AG04450 (cell line): ENCODE measurements at regions not wholly inside any gene's neighbourhood (a gene's known extent, or its start where the extent isn't known, plus 50 kb on each side); places are given as distances from the start of the nearest gene placed in this dataset.
"Not testable (repeated sequence)": the region's sequence is repeated elsewhere in the genome, so short reads cannot be mapped to it uniquely, and the experiment has no call there.

ENCODE experiments used
- CTCF ChIA-PET: fragments of 300-600, 350-600 bp; formaldehyde crosslinking; extraction: SDS; loops from one replicate; lab custom pipeline; 2022; ENCODE audit warnings: antibody characterized with exemption, inconsistent platforms; lab: Charles Lee
- POLR2A ChIA-PET: fragments of 350-600 bp; formaldehyde crosslinking; extraction: SDS; loops from one replicate; lab custom pipeline; 2021; ENCODE audit warnings: antibody characterized with exemption, inconsistent platforms; lab: Yijun Ruan, JAX
- DNase-seq: peaks from one replicate; pipeline ENCODE4 v3.0.0-alpha.2; 2011; ENCODE audit warnings: low read depth, low spot score
- H3K27ac ChIP-seq: one replicate; pipeline ENCODE4 v1.5.1; 2012; ENCODE audit warnings: low read depth, low read length, control low read depth
- H3K27me3 ChIP-seq: one replicate; pipeline ENCODE4 v1.6.0; 2012; ENCODE audit warnings: low read length; ENCODE audit not compliant: control insufficient read depth, insufficient read depth
- H3K4me3 ChIP-seq: 2 replicates; pipeline ENCODE4 v1.5.1; 2011; ENCODE audit warnings: mild to moderate bottlenecking, low read depth, low read length, control low read depth
- H3K9me3 ChIP-seq: 2 replicates; pipeline ENCODE4 v1.5.1; 2012; ENCODE audit warnings: low read length; ENCODE audit not compliant: control insufficient read depth, insufficient read depth
- CTCF ChIP-seq: IDR thresholded peaks from 2 replicates; pipeline ENCODE4 v1.5.1; 2011; ENCODE audit warnings: low read depth, low read length, control low read depth, inconsistent platforms

GRCh38 chr2:134004467-134004866, 249.4 kb upstream of the MGAT5 start:
- Histone ChIP-seq H3K27me3 (no peaks in the 10 kb centered on the region), H3K4me3 (no peak overlapping the region), H3K9me3 (no peaks in the 10 kb centered on the region), H3K27ac (no peak overlapping the region)
- no peak for DNase-seq
- CTCF ChIA-PET: no interaction called here
- POLR2A ChIA-PET: no interaction called here
- TF ChIP-seq CTCF: no peak

- ChIA-PET POLR2A (interaction anchor here (0.7 kb wide), 1 partner anchor 111 kb away, joined by 3 read pairs; no protein-coding TSS in a partner anchor), CTCF (interaction anchor here (0.7 to 1.0 kb wide), 2 partner anchors 442 to 443 kb away, joined by 3 read pairs; no protein-coding TSS in a partner anchor)
- no peak for DNase-seq
These were observed 245.0 kb upstream of the MGAT5 start for GRCh38 chr2:134008837-134009236.

GRCh38 chr2:134009440-134009839, 244.4 kb upstream of the MGAT5 start:
- DNase-seq: no peak
- Histone ChIP-seq H3K27me3 (no peaks in the 10 kb centered on the region), H3K27ac (no peak overlapping the region), H3K4me3 (no peak overlapping the region), H3K9me3 (no peaks in the 10 kb centered on the region)
- TF ChIP-seq CTCF: no peak
- POLR2A ChIA-PET: interaction anchor here (0.7 kb wide), 1 partner anchor 111 kb away, joined by 3 read pairs; no protein-coding TSS in a partner anchor
- CTCF ChIA-PET: no interaction called here

More at GRCh38 chr2:134008837-134009236, 245.0 kb upstream of the MGAT5 start:
- no peaks in the 10 kb centered on the region for H3K9me3 ChIP-seq
- TF ChIP-seq CTCF: no peak
- no peak overlapping the region for H3K27ac ChIP-seq
- no peaks in the 10 kb centered on the region for H3K27me3 ChIP-seq
- H3K4me3 ChIP-seq: no peak overlapping the region

GRCh38 chr2:134009906-134010305, 244.0 kb upstream of the MGAT5 start:
- H3K9me3 ChIP-seq, H3K27me3 ChIP-seq, H3K27ac ChIP-seq, CTCF ChIA-PET, DNase-seq, POLR2A ChIA-PET, H3K4me3 ChIP-seq: not testable (repeated sequence)

- peak overlapping the region; percentile 43 for H3K27ac ChIP-seq
- no peak for DNase-seq
- CTCF ChIA-PET: no interaction called here
These were observed 241.8 kb upstream of the MGAT5 start for GRCh38 chr2:134011936-134012586.

More at GRCh38 chr2:134011936-134012586, 241.8 kb upstream of the MGAT5 start:
- no peak for TF ChIP-seq CTCF
- H3K4me3 ChIP-seq: no peak overlapping the region
- POLR2A ChIA-PET: interaction anchor here (1.4 kb wide), 1 partner anchor 125 kb away, joined by 4 read pairs; no protein-coding TSS in a partner anchor
- H3K27me3 ChIP-seq: no peaks in the 10 kb centered on the region
- H3K9me3 ChIP-seq: no peaks in the 10 kb centered on the region
